ENCODE measurements at regions not wholly inside any gene's neighbourhood (a gene's known extent, or its start where the extent isn't known, plus 50 kb on each side); places are given as distances from the start of the nearest gene placed in this dataset.

- H3K27me3 ChIP-seq (ENCODE audit: control insufficient read depth, insufficient read depth, low read length), result no peaks in the 10 kb centered on the region
Observed at GRCh38 chr7:115081772-115082171, 159.9 kb downstream of the MDFIC start.

DNA sequence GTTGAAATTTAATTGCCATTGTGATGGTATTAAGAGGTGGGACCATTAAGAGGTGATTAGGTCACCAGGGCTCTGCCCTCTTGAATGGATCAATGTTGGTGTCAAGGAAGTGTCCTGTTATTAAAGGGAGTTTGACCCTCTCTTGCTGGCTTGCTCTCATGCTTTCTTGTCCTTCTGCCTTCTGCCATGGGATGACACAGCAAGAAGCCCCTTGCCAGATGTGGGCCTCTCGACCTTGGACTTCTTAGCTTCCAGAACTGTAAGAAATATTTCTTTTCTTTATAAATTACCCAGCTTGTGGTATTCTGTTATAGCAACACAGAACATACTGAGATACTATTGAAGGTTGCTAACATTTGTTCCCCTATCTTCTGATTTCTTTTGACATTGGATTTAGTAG, 157.0 kb downstream of the MDFIC start:
- H3K9ac ChIP-seq (ENCODE audit: low read length), result no peak overlapping the region
- no peak overlapping the region for H3K27ac ChIP-seq (ENCODE audit: low read length)
- H3K27me3 ChIP-seq (ENCODE audit: control insufficient read depth, insufficient read depth, low read length), result no peaks in the 10 kb centered on the region
- H3K9me3 ChIP-seq (ENCODE audit: control insufficient read depth, low read depth, low read length), result no peaks in the 10 kb centered on the region
- no peak overlapping the region for H3K4me3 ChIP-seq (ENCODE audit: low read length)
- H3K36me3 ChIP-seq (ENCODE audit: control insufficient read depth, low read depth, low read length), result no peaks in the 10 kb centered on the region
- H3K4me1 ChIP-seq (ENCODE audit: control insufficient read depth, low read depth, low read length), result no peaks in the 10 kb centered on the region

More at GRCh38 chr7:115081772-115082171, 159.9 kb downstream of the MDFIC start:
- no peak overlapping the region for H3K9ac ChIP-seq (ENCODE audit: low read length)
- no peaks in the 10 kb centered on the region for H3K36me3 ChIP-seq (ENCODE audit: control insufficient read depth, low read depth, low read length)
- H3K27ac ChIP-seq (ENCODE audit: low read length), result no peak overlapping the region
- H3K4me1 ChIP-seq (ENCODE audit: control insufficient read depth, low read depth, low read length), result no peaks in the 10 kb centered on the region
- no peak overlapping the region for H3K4me3 ChIP-seq (ENCODE audit: low read length)
- no peaks in the 10 kb centered on the region for H3K9me3 ChIP-seq (ENCODE audit: control insufficient read depth, low read depth, low read length)

GRCh38 chr7:115078386-115078785, 156.5 kb downstream of the MDFIC start:
- Histone ChIP-seq H3K27me3 (ENCODE audit: control insufficient read depth, insufficient read depth, low read length) (no peaks in the 10 kb centered on the region), H3K9me3 (ENCODE audit: control insufficient read depth, low read depth, low read length) (no peaks in the 10 kb centered on the region), H3K4me1 (ENCODE audit: control insufficient read depth, low read depth, low read length) (no peaks in the 10 kb centered on the region), H3K27ac (ENCODE audit: low read length) (no peak overlapping the region), H3K36me3 (ENCODE audit: control insufficient read depth, low read depth, low read length) (no peaks in the 10 kb centered on the region), H3K9ac (ENCODE audit: low read length) (no peak overlapping the region), H3K4me3 (ENCODE audit: low read length) (no peak overlapping the region)

- Histone ChIP-seq H3K27ac (ENCODE audit: low read length) (no peak overlapping the region), H3K9me3 (ENCODE audit: control insufficient read depth, low read depth, low read length) (no peaks in the 10 kb centered on the region), H3K36me3 (ENCODE audit: control insufficient read depth, low read depth, low read length) (no peaks in the 10 kb centered on the region), H3K4me1 (ENCODE audit: control insufficient read depth, low read depth, low read length) (no peaks in the 10 kb centered on the region), H3K4me3 (ENCODE audit: low read length) (no peak overlapping the region), H3K27me3 (ENCODE audit: control insufficient read depth, insufficient read depth, low read length) (no peaks in the 10 kb centered on the region), H3K9ac (ENCODE audit: low read length) (no peak overlapping the region)
Observed at GRCh38 chr7:115070311-115070710, 148.4 kb downstream of the MDFIC start.

Data from iPS-18a (cell line).